ENCODE measurements at regions not wholly inside any gene's neighbourhood (a gene's known extent, or its start where the extent isn't known, plus 50 kb on each side); places are given as distances from the start of the nearest gene placed in this dataset.

GRCh38 chr15:70226337-70226980, 128.7 kb upstream of the TLE3 start:
- no peak for DNase-seq (ENCODE audit: low read depth)

DNA sequence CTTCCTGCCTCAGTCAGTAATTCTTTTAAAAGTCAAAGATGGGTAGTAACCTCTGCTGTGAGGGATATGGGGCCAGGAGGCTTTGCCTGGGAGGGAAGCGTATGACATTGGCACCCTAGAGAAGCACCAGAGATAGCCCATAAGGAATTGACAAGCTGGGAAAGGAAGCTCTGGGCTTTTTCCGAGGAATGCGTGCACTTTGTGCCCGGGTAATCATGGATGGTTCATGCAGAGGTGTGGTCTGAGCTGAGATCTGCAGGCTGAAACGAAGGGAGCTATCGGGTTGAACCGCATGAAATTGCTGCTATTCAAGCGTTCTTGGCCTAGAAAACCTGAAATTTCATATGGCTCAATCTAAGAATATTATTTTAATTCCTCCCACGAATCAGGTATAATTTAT, 127.7 kb upstream of the TLE3 start:
- DNase-seq (ENCODE audit: low read depth), result no peak

- no peak for DNase-seq (ENCODE audit: low read depth)
These were observed 124.9 kb upstream of the TLE3 start for GRCh38 chr15:70222606-70223005.

DNA sequence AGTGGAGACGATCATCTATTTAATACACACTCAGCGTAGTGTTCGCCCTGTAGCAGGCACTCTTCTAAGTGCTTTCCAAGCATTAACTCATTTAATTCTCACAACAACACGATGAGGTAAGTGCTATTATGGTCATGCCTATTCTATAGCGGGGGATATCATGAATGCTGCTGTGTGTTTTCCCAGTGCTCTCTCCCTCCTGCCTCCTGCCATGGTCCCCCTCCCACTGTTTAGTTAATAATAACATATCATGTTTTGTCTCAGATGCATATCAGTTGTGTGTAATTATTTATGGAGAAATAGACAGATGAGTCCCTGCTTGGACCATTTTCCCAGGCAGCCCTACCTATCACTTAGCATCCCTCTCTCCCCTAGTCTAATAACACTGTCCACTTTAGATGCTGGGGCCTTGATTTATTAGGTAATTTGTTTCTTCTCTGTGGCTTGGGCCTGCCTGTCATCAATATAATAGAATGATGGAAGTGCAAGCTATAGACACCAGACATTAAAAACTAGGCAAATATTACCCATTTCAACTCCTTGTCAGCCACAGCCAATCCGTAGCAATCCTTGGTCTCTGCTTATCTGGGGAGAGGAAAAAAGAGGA, 122.9 kb upstream of the TLE3 start:
- DNase-seq (ENCODE audit: low read depth), result no peak

DNA sequence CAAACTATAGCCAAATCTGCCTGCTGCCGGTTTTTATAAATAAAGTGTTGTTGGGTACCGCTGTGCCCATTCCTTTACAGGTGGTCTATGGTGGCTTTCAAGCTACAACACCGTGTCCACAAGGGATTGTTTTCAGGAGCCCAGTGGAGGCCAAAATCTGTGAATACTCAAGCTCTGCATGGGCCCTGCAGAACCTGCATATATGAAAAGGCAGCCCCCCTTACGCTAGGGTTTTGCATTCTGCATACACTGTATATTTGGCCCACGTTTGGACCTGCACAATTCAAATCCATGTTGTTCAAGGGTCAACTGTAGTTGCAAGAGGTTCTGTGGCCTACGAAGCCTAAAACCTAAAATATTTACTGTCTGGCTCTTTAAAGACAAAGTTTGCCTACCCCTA, 122.2 kb upstream of the TLE3 start:
- DNase-seq (ENCODE audit: low read depth), result no peak

DNA sequence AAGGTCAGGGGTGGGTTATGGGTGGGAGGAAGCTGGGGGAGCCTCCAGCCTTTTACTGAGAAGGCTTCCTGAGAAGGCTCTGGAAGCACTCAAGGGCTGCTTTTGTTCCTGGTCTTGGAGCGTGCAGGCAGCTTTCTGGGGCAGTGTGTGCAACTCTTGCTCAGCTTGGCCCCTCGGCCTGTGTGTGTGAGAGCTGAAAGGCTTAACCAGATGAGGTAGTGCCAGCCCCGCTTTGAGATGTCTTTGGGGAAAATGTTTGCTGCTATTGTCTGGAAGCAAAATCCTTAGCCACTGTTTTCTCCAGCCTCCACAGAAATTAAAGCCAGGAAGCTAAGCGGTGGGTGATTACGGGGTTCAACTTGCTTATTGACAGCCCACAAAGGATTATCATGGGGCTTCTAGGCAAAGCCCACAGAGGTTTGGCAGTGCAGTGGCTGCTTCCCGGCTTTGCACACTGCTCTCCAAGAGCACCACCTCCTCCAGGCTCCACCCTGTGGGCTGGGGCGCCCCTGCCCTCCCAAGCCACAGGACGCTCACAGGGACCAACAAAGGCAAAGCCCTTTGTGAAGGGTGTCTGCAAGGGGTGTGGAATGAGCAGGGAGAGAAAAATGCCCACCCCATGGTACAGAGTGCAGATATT, 121.7 kb upstream of the TLE3 start:
- no peak for DNase-seq (ENCODE audit: low read depth)

DNA sequence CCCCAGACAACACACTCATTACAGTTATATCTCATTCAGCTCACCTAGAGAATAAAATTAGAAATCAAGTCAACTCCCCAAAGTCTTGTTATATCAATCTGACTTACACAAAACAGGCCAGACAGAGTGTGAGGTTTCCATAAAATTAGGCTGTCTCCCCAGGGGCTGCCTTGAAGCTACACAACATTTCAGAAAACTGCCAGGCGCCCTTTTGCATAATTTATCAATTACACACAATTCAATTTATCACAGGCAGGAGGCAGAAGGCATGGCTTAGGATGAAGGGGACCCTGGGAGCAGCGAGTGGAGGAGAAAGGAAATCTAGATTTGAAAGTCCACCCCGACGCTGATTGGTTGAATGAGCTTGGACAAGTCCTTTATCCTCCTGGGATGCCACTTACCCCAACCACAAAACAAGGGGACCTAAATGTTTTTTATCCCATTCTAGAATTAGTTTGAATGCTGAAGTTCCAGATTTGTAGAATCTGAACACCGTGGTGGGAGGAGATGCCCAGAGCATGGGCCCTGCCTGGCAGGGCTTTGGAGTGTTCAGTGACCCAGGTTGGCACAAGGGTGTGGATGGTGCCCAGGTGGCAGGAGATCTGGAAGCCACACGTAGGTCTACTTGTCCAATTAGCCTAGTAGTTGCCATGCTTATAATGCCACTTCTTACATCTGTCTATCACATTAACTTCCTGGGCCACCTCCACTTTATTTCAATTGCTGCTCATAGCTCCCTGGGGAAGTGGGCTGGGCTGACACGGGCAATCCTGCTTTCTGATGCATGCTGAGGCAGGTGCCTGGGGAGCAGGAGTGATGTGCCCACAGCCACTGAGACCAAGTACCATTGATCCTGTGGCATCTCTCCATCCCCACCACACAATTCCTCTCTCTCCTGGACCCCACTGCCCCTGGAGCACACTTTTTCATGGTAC, 119.8 kb upstream of the TLE3 start:
- DNase-seq (ENCODE audit: low read depth), result no peak

GRCh38 chr15:70215951-70216350, 118.2 kb upstream of the TLE3 start:
- no peak for DNase-seq (ENCODE audit: low read depth)

DNA sequence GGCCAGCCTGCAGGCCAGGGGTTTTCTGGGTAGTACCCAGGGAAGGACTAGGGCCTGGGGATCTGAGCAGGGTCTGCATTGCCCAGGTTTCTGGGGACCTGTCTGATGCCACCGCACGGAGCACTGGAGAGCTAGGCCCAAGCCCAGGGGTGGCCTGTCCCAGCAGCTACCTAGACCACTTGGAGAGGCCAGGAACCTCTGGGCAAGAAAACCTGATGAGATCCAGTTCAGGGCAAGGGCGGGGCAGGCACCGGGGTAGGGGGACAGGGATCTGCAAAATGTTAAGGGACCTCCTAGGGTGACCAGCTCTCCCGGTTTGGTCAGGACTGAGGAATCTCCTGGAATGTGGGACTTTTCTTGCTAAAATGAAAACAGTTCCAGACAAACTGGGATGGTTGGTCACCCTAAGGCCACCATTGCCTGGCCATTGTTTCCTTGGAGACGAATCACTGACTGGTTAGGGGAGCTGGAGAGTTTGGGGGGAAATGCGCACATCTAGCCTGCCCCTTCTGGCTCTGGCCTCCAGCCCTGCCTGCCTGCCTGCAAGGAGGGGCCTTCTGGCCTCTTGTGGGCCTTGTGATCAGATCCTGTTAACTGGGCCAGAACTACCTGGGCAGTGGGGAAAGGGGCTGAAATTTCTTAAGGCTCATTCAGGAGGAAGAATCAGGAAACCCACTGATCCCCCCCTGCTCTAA, 117.4 kb upstream of the TLE3 start:
- DNase-seq (ENCODE audit: low read depth), result no peak

GRCh38 chr15:70214276-70214675, 116.6 kb upstream of the TLE3 start:
- no peak for DNase-seq (ENCODE audit: low read depth)

GRCh38 chr15:70213794-70214193, 116.1 kb upstream of the TLE3 start:
- DNase-seq (ENCODE audit: low read depth), result no peak

- no peak for DNase-seq (ENCODE audit: low read depth)
These were observed 115.2 kb upstream of the TLE3 start for GRCh38 chr15:70212963-70213315.

- DNase-seq (ENCODE audit: low read depth), result no peak
These were observed 114.7 kb upstream of the TLE3 start for GRCh38 chr15:70212286-70212962.

- no peak for DNase-seq (ENCODE audit: low read depth)
These were observed 112.8 kb upstream of the TLE3 start for GRCh38 chr15:70210528-70210927.

- no peak for DNase-seq (ENCODE audit: low read depth)
These were observed 112.4 kb upstream of the TLE3 start for GRCh38 chr15:70210076-70210475.

- no peak for DNase-seq (ENCODE audit: low read depth)
These were observed 111.8 kb upstream of the TLE3 start for GRCh38 chr15:70209499-70209898.

DNA sequence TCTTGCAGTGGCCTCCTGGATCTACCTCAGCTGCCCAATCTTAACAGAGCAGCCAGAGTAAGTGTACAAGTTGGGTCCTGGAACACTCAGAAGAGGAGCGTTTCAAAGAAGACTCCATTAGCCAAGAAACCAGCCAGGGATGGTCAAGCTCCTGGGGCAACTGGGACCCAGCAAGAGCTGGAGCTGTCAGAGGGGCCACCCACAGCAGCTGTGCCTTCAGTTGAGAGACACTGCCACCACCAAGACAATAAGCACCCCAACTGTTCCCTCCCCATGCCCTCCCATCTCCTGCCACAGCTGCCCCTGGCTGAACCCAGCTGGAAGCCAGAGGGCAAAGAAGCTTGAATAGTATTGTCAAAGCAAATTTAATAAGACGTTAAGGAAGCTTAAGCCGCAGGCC, 110.6 kb upstream of the TLE3 start:
- DNase-seq (ENCODE audit: low read depth), result no peak

DNA sequence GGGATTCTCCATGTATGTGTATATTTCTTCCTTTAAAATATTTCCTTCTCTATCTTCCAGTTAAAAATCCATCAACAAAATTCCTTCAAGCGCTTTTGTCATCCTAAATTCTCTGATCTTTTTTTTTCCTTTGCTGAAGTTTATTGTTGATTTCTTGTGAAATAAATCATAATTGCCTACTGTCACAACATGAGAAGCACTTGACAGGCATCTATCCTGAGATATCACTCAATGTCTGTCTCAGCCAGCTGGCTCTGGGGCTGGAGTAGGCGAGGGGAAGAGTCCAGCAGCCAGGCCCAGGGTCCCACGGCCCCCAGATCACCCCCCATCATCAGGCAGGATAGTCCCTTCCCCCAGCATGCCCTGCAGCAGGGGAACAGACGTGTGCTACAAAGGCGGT, 109.0 kb upstream of the TLE3 start:
- DNase-seq (ENCODE audit: low read depth), result no peak

- DNase-seq (ENCODE audit: low read depth), result no peak
These were observed 106.9 kb upstream of the TLE3 start for GRCh38 chr15:70204652-70205051.

GRCh38 chr15:70203981-70204560, 106.4 kb upstream of the TLE3 start:
- DNase-seq (ENCODE audit: low read depth), result no peak

GRCh38 chr15:70202756-70203155, 105.0 kb upstream of the TLE3 start:
- DNase-seq (ENCODE audit: low read depth), result no peak
